ENCODE measurements at regions not wholly inside any gene's neighbourhood (a gene's known extent, or its start where the extent isn't known, plus 50 kb on each side); places are given as distances from the start of the nearest gene placed in this dataset.

- in situ Hi-C loops (cut with HindIII; ENCODE audit: low sequenced_read_pairs), result no loop called here
- no peak overlapping the region for H3K4me3 ChIP-seq (ENCODE audit: low read depth, low read length)
- no peak for DNase-seq (ENCODE audit: low read depth)
- TF ChIP-seq, protein P1, sequence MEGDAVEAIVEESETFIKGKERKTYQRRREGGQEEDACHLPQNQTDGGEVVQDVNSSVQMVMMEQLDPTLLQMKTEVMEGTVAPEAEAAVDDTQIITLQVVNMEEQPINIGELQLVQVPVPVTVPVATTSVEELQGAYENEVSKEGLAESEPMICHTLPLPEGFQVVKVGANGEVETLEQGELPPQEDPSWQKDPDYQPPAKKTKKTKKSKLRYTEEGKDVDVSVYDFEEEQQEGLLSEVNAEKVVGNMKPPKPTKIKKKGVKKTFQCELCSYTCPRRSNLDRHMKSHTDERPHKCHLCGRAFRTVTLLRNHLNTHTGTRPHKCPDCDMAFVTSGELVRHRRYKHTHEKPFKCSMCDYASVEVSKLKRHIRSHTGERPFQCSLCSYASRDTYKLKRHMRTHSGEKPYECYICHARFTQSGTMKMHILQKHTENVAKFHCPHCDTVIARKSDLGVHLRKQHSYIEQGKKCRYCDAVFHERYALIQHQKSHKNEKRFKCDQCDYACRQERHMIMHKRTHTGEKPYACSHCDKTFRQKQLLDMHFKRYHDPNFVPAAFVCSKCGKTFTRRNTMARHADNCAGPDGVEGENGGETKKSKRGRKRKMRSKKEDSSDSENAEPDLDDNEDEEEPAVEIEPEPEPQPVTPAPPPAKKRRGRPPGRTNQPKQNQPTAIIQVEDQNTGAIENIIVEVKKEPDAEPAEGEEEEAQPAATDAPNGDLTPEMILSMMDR (IDR thresholded peaks at IDR 0.05; ENCODE audit: low read depth, low read length, missing control alignments), result no peak
Observed at GRCh38 chr9:118290116-118290515, 585.9 kb downstream of the TLR4 start.

DNA sequence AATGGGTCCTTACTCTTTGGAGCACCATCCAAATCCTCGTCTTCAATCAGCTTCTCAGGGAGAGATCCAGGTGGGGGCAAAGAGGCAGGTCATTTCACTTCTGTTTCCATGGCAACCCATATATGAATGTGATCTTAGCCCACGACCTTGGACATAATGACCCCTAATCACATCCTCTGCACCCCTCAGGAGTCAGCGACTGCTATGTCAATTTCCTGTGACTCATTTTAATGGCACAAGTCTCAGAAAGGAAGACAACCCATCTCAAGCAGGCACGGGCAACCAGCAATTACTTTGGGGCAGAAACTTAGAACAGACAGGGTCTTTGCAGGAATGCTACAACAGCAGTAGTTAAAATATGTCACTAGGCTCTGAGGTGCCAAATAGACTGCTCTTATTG, 591.2 kb downstream of the TLR4 start:
- no peak overlapping the region for H3K4me3 ChIP-seq (ENCODE audit: low read depth, low read length)
- DNase-seq (ENCODE audit: low read depth), result no peak
- TF ChIP-seq, protein P1 (IDR thresholded peaks at IDR 0.05; ENCODE audit: low read depth, low read length, missing control alignments), result no peak
- in situ Hi-C loops (cut with HindIII; ENCODE audit: low sequenced_read_pairs), result no loop called here

- TF ChIP-seq, protein P1 (IDR thresholded peaks at IDR 0.05; ENCODE audit: low read depth, low read length, missing control alignments), result no peak
- in situ Hi-C loops (cut with HindIII; ENCODE audit: low sequenced_read_pairs), result no loop called here
- DNase-seq (ENCODE audit: low read depth), result no peak
- H3K4me3 ChIP-seq (ENCODE audit: low read depth, low read length), result no peak overlapping the region
Observed at GRCh38 chr9:118302721-118303120, 598.5 kb downstream of the TLR4 start.

- TF ChIP-seq, protein P1 (IDR thresholded peaks at IDR 0.05; ENCODE audit: low read depth, low read length, missing control alignments), result no peak
- in situ Hi-C loops (cut with HindIII; ENCODE audit: low sequenced_read_pairs), result no loop called here
Observed at GRCh38 chr9:118303216-118303615, 599.0 kb downstream of the TLR4 start.

DNA sequence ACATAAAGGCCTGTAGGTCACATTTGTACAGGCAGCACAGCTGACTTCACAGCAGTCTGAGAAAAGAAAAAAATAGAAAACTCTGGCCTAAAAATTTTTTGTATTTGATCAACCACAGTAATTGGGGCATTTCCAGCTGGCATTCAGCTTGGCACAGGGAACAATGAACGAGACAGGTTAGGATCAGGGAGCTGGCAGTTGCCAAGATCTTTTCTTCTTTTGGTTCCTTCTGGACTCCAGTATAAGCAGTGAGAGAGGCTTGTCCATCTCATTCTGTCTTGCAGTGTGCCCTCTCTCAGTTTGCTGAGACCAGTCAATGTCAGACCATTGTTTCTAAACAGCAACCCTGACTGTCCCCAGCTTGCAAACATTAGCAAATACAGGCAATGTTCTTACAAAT, 601.1 kb downstream of the TLR4 start:
- DNase-seq (ENCODE audit: low read depth), result no peak
- in situ Hi-C loops (cut with HindIII; ENCODE audit: low sequenced_read_pairs), result no loop called here
- TF ChIP-seq, protein P1 (IDR thresholded peaks at IDR 0.05; ENCODE audit: low read depth, low read length, missing control alignments), result no peak
- H3K4me3 ChIP-seq (ENCODE audit: low read depth, low read length), result no peak overlapping the region

More at GRCh38 chr9:118303216-118303615, 599.0 kb downstream of the TLR4 start:
- no peak for DNase-seq (ENCODE audit: low read depth)
- no peak overlapping the region for H3K4me3 ChIP-seq (ENCODE audit: low read depth, low read length)

DNA sequence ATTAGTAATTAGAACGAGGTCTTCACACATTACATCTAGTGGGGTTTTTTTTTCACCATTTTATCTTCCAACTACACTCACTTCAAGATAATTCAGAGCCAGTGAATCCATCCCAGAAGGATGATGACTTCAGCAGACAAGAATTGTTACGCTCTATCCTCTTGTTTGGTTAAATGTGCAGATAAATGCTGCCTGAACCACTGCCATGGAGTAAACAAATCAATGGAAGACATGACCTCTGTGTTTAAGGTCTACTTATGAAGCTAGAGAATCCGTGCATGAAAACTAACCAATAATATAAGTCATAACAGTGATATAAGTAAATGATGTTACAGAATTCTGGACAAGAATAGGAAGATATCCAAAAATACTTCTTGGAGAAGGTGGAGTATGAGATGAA, 602.6 kb downstream of the TLR4 start:
- in situ Hi-C loops (cut with HindIII; ENCODE audit: low sequenced_read_pairs), result no loop called here
- no peak for DNase-seq (ENCODE audit: low read depth)
- no peak overlapping the region for H3K4me3 ChIP-seq (ENCODE audit: low read depth, low read length)
- TF ChIP-seq, protein P1 (IDR thresholded peaks at IDR 0.05; ENCODE audit: low read depth, low read length, missing control alignments), result no peak

GRCh38 chr9:118313965-118314364, 609.8 kb downstream of the TLR4 start:
- in situ Hi-C loops (cut with HindIII; ENCODE audit: low sequenced_read_pairs), result no loop called here
- TF ChIP-seq, protein P1 (IDR thresholded peaks at IDR 0.05; ENCODE audit: low read depth, low read length, missing control alignments), result no peak
- no peak overlapping the region for H3K4me3 ChIP-seq (ENCODE audit: low read depth, low read length)
- no peak for DNase-seq (ENCODE audit: low read depth)
